ENCODE measurements at regions not wholly inside any gene's neighbourhood (a gene's known extent, or its start where the extent isn't known, plus 50 kb on each side); places are given as distances from the start of the nearest gene placed in this dataset.
"Not testable (repeated sequence)": the region's sequence is repeated elsewhere in the genome, so short reads cannot be mapped to it uniquely, and the experiment has no call there.

DNA sequence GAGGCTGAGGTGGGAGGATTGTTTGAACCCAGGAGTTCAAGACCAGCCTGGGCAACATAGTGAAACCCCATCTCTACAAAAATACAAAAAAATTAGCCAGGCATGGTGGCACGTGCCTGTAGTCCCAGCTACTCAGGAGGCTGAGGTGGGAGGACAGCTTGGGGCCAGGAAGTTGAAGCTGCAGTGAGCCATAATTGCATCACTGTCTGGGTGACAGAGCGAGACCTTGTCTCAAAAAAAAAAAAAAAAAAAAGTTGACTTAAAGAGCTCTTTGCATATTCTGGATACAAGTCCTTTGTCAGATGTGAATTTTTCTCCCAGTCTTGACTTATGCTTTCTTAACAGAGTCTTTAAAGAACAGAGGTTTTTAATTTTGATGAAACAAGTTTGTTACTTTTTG, 79.9 kb upstream of the RPH3AL start:
- H2AFZ ChIP-seq; H3F3A ChIP-seq (replicated peaks; ENCODE audit: low read depth); H4K20me1 ChIP-seq (replicated peaks; ENCODE audit: insufficient read depth); H3K27ac Mint-ChIP-seq; H3K4me1 ChIP-seq (ENCODE audit: insufficient read depth); H3K9me2 ChIP-seq (ENCODE audit: insufficient read depth); H3K27ac ChIP-seq (ENCODE audit: low read depth); DNase-seq (ENCODE audit: low spot score); H3K4me1 Mint-ChIP-seq; H3K27me3 Mint-ChIP-seq (ENCODE audit: insufficient read depth, low read depth, poor library complexity); H3K79me2 ChIP-seq (replicated peaks; ENCODE audit: insufficient read depth); H3K4me3 Mint-ChIP-seq; H3K27me3 ChIP-seq (ENCODE audit: insufficient read depth); ATAC-seq; H3K36me3 ChIP-seq (ENCODE audit: insufficient read depth); H3K4me2 ChIP-seq; H3K4me3 ChIP-seq: not testable (repeated sequence)
- Mint-ChIP-seq H3K36me3 (ENCODE audit: low read depth) (peaks cover 36% of the 10 kb centered on the region; the same call in 2 of the 3 replicates), H3K9me3 (peaks cover 47% of the 10 kb centered on the region)

DNA sequence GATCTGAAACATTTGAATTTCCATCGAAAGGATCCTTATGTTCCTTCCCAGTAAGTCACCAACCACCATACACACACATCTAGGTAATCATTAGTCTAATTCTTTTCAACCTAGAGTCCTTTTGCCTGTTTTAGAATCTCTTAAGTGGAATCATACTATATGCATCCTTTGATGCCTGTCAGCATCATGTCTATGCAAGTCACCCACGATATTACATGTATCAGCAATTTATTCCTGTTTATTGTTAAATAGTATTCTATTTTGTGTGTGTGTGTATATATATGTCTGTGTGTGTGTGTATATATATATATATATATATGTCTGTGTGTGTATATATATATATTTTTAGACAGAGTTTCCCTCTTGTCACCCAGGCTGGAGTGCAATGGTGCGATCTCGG, 78.9 kb upstream of the RPH3AL start:
- H3K4me1 Mint-ChIP-seq = peaks cover 12% of the 10 kb centered on the region; the same call in 2 of the 3 replicates
- Histone ChIP-seq H2AFZ (no peak overlapping the region), H3K79me2 (replicated peaks; ENCODE audit: insufficient read depth) (no peaks in the 10 kb centered on the region), H3K4me1 (ENCODE audit: insufficient read depth) (peaks cover 7% of the 10 kb centered on the region), H3F3A (replicated peaks; ENCODE audit: low read depth) (peaks cover 14% of the 10 kb centered on the region; the same call in 1 of the 2 replicates), H3K9me2 (ENCODE audit: insufficient read depth) (peaks cover 3% of the 10 kb centered on the region; the same call in 1 of the 2 replicates), H3K4me2 (no peak overlapping the region), H3K4me3 (no peak overlapping the region), H3K27ac (ENCODE audit: low read depth) (no peak overlapping the region), H4K20me1 (replicated peaks; ENCODE audit: insufficient read depth) (no peaks in the 10 kb centered on the region), H3K27me3 (ENCODE audit: insufficient read depth) (no peaks in the 10 kb centered on the region), H3K36me3 (ENCODE audit: insufficient read depth) (no peaks in the 10 kb centered on the region; the same call in 1 of the 2 replicates)
- DNase-seq (ENCODE audit: low spot score) = no peak
- no peak overlapping the region for H3K4me3 Mint-ChIP-seq
- ATAC-seq = no peak
- H3K27ac Mint-ChIP-seq = no peak overlapping the region
- peaks cover 43% of the 10 kb centered on the region for H3K9me3 Mint-ChIP-seq
- peaks cover 7% of the 10 kb centered on the region for H3K27me3 Mint-ChIP-seq (ENCODE audit: insufficient read depth, low read depth, poor library complexity)
- H3K36me3 Mint-ChIP-seq (ENCODE audit: low read depth) = peaks cover 26% of the 10 kb centered on the region; the same call in 2 of the 3 replicates
- TF ChIP-seq ZNF114 (CRISPR knock-in tag; IDR thresholded peaks at IDR 0.05) = no peak
- no peak for TF ChIP-seq EZH2 (IDR thresholded peaks at IDR 0.05; ENCODE audit: low read depth, unreplicated experiment)
- TF ChIP-seq, protein P1, sequence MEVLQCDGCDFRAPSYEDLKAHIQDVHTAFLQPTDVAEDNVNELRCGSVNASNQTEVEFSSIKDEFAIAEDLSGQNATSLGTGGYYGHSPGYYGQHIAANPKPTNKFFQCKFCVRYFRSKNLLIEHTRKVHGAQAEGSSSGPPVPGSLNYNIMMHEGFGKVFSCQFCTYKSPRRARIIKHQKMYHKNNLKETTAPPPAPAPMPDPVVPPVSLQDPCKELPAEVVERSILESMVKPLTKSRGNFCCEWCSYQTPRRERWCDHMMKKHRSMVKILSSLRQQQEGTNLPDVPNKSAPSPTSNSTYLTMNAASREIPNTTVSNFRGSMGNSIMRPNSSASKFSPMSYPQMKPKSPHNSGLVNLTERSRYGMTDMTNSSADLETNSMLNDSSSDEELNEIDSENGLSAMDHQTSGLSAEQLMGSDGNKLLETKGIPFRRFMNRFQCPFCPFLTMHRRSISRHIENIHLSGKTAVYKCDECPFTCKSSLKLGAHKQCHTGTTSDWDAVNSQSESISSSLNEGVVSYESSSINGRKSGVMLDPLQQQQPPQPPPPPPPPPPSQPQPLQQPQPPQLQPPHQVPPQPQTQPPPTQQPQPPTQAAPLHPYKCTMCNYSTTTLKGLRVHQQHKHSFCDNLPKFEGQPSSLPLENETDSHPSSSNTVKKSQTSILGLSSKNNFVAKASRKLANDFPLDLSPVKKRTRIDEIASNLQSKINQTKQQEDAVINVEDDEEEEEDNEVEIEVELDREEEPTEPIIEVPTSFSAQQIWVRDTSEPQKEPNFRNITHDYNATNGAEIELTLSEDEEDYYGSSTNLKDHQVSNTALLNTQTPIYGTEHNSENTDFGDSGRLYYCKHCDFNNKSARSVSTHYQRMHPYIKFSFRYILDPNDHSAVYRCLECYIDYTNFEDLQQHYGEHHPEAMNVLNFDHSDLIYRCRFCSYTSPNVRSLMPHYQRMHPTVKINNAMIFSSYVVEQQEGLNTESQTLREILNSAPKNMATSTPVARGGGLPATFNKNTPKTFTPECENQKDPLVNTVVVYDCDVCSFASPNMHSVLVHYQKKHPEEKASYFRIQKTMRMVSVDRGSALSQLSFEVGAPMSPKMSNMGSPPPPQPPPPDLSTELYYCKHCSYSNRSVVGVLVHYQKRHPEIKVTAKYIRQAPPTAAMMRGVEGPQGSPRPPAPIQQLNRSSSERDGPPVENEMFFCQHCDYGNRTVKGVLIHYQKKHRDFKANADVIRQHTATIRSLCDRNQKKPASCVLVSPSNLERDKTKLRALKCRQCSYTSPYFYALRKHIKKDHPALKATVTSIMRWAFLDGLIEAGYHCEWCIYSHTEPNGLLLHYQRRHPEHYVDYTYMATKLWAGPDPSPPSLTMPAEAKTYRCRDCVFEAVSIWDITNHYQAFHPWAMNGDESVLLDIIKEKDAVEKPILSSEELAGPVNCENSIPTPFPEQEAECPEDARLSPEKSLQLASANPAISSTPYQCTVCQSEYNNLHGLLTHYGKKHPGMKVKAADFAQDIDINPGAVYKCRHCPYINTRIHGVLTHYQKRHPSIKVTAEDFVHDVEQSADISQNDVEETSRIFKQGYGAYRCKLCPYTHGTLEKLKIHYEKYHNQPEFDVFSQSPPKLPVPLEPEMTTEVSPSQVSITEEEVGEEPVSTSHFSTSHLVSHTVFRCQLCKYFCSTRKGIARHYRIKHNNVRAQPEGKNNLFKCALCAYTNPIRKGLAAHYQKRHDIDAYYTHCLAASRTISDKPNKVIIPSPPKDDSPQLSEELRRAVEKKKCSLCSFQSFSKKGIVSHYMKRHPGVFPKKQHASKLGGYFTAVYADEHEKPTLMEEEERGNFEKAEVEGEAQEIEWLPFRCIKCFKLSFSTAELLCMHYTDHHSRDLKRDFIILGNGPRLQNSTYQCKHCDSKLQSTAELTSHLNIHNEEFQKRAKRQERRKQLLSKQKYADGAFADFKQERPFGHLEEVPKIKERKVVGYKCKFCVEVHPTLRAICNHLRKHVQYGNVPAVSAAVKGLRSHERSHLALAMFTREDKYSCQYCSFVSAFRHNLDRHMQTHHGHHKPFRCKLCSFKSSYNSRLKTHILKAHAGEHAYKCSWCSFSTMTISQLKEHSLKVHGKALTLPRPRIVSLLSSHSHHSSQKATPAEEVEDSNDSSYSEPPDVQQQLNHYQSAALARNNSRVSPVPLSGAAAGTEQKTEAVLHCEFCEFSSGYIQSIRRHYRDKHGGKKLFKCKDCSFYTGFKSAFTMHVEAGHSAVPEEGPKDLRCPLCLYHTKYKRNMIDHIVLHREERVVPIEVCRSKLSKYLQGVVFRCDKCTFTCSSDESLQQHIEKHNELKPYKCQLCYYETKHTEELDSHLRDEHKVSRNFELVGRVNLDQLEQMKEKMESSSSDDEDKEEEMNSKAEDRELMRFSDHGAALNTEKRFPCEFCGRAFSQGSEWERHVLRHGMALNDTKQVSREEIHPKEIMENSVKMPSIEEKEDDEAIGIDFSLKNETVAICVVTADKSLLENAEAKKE (CRISPR knock-in tag; IDR thresholded peaks at IDR 0.05) = no peak
- TF ChIP-seq, protein P2, sequence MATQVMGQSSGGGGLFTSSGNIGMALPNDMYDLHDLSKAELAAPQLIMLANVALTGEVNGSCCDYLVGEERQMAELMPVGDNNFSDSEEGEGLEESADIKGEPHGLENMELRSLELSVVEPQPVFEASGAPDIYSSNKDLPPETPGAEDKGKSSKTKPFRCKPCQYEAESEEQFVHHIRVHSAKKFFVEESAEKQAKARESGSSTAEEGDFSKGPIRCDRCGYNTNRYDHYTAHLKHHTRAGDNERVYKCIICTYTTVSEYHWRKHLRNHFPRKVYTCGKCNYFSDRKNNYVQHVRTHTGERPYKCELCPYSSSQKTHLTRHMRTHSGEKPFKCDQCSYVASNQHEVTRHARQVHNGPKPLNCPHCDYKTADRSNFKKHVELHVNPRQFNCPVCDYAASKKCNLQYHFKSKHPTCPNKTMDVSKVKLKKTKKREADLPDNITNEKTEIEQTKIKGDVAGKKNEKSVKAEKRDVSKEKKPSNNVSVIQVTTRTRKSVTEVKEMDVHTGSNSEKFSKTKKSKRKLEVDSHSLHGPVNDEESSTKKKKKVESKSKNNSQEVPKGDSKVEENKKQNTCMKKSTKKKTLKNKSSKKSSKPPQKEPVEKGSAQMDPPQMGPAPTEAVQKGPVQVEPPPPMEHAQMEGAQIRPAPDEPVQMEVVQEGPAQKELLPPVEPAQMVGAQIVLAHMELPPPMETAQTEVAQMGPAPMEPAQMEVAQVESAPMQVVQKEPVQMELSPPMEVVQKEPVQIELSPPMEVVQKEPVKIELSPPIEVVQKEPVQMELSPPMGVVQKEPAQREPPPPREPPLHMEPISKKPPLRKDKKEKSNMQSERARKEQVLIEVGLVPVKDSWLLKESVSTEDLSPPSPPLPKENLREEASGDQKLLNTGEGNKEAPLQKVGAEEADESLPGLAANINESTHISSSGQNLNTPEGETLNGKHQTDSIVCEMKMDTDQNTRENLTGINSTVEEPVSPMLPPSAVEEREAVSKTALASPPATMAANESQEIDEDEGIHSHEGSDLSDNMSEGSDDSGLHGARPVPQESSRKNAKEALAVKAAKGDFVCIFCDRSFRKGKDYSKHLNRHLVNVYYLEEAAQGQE (IDR thresholded peaks at IDR 0.05; ENCODE audit: unreplicated experiment) = no peak
- no peak for TF ChIP-seq EZH2phosphoT487 (IDR thresholded peaks at IDR 0.05; ENCODE audit: unreplicated experiment)
- TF ChIP-seq, protein P3, sequence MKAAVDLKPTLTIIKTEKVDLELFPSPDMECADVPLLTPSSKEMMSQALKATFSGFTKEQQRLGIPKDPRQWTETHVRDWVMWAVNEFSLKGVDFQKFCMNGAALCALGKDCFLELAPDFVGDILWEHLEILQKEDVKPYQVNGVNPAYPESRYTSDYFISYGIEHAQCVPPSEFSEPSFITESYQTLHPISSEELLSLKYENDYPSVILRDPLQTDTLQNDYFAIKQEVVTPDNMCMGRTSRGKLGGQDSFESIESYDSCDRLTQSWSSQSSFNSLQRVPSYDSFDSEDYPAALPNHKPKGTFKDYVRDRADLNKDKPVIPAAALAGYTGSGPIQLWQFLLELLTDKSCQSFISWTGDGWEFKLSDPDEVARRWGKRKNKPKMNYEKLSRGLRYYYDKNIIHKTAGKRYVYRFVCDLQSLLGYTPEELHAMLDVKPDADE (IDR thresholded peaks at IDR 0.05) = no peak
- TF ChIP-seq STAT1 (IDR thresholded peaks at IDR 0.05; ENCODE audit: unreplicated experiment) = no peak
- no peak for TF ChIP-seq NANOG (IDR thresholded peaks at IDR 0.05; ENCODE audit: borderline replicate concordance)
- TF ChIP-seq ZNF331 (CRISPR knock-in tag; IDR thresholded peaks at IDR 0.05; ENCODE audit: low read depth) = no peak
- TF ChIP-seq JUNB (IDR thresholded peaks at IDR 0.05; ENCODE audit: unreplicated experiment) = no peak

Measured in GM23338 (cell line).